Mesenchymal stem cell (in vitro differentiated cells and primary cell): ENCODE measurements at regions not wholly inside any gene's neighbourhood (a gene's known extent, or its start where the extent isn't known, plus 50 kb on each side); places are given as distances from the start of the nearest gene placed in this dataset.

Experiments used
- DNase-seq: peaks from one replicate; pipeline ENCODE4 v3.0.0-alpha.2; 2013
- H2AFZ ChIP-seq: one replicate; pipeline ENCODE4 v1.6.1; 2013; ENCODE audit warnings: low read depth, mild to moderate bottlenecking, control low read depth, inconsistent platforms, low read length, moderate library complexity
- H2AK5ac ChIP-seq: 2 replicates; pipeline ENCODE4 v1.6.1; 2013; ENCODE audit warnings: low read length, moderate library complexity, mild to moderate bottlenecking, inconsistent platforms; ENCODE audit not compliant: severe bottlenecking
- H2BK120ac ChIP-seq: one replicate; pipeline ENCODE4 v1.6.1; 2013; ENCODE audit warnings: low read depth, mild to moderate bottlenecking, inconsistent platforms, low read length, moderate library complexity
- H2BK12ac ChIP-seq, 2 experiments: one replicate each; pipeline ENCODE4 v1.6.1; 2013; ENCODE audit warnings: inconsistent platforms in 2 of 2, low read length in 2 of 2, mild to moderate bottlenecking in 2 of 2, moderate library complexity in 2 of 2, control low read depth in 1 of 2
- H2BK15ac ChIP-seq: one replicate; pipeline ENCODE4 v1.6.1; 2013; ENCODE audit warnings: mild to moderate bottlenecking, low read depth, inconsistent platforms; ENCODE audit not compliant: poor library complexity, severe bottlenecking
- H2BK5ac ChIP-seq: 2 replicates; pipeline ENCODE4 v1.6.1; 2013; ENCODE audit warnings: low read depth, mild to moderate bottlenecking, low read length, control low read depth, inconsistent platforms; ENCODE audit not compliant: poor library complexity, severe bottlenecking
- H3K14ac ChIP-seq, 2 experiments: one replicate each; pipeline ENCODE4 v1.6.1; 2013; ENCODE audit warnings: inconsistent platforms in 2 of 2, low read length in 2 of 2, control low read depth in 1 of 2, mild to moderate bottlenecking in 1 of 2, moderate library complexity in 1 of 2
- H3K18ac ChIP-seq, 2 experiments: one replicate each; pipeline ENCODE4 v1.6.1; 2013; ENCODE audit warnings: inconsistent platforms in 2 of 2, low read length in 2 of 2, control low read depth in 1 of 2, low read depth in 1 of 2, mild to moderate bottlenecking in 1 of 2
- H3K23ac ChIP-seq, 2 experiments: one replicate each; pipeline ENCODE4 v1.6.1; 2013; ENCODE audit warnings: inconsistent platforms in 2 of 2, low read length in 2 of 2, mild to moderate bottlenecking in 2 of 2, moderate library complexity in 2 of 2, control low read depth in 1 of 2
- H3K27ac ChIP-seq: 2 replicates; pipeline ENCODE4 v1.5.1; 2013; ENCODE audit warnings: mild to moderate bottlenecking, moderate library complexity, low read length, control low read depth, inconsistent platforms; ENCODE audit not compliant: poor library complexity, severe bottlenecking
- H3K27me3 ChIP-seq, 2 experiments: 2 replicates each; pipeline versions ENCODE4 v1.6.1 to v1.7.0; 2013; ENCODE audit warnings: low read length in 2 of 2, mild to moderate bottlenecking in 2 of 2, moderate library complexity in 2 of 2, control low read depth in 1 of 2, inconsistent platforms in 1 of 2; ENCODE audit not compliant: control insufficient read depth in 1 of 2, insufficient read depth in 1 of 2
- H3K36me3 ChIP-seq, 2 experiments: 2 replicates each; pipeline versions ENCODE4 v1.6.1 to v1.7.0; 2013; ENCODE audit warnings: low read length in 2 of 2, control low read depth in 1 of 2, inconsistent platforms in 1 of 2, low read depth in 1 of 2, mild to moderate bottlenecking in 1 of 2; ENCODE audit not compliant: insufficient read depth in 2 of 2, control insufficient read depth in 1 of 2
- H3K4ac ChIP-seq, 2 experiments: one replicate each; pipeline ENCODE4 v1.6.1; 2013; ENCODE audit warnings: inconsistent platforms in 2 of 2, low read length in 2 of 2, mild to moderate bottlenecking in 2 of 2, moderate library complexity in 2 of 2, control low read depth in 1 of 2, low read depth in 1 of 2
- H3K4me1 ChIP-seq: 2 replicates; pipeline ENCODE4 v1.6.1; 2013; ENCODE audit warnings: low read depth, low read length, control low read depth; ENCODE audit not compliant: control insufficient read depth, insufficient read depth
- H3K4me2 ChIP-seq: 2 replicates; pipeline ENCODE4 v1.6.1; 2013; ENCODE audit warnings: low read length, mild to moderate bottlenecking, inconsistent platforms; ENCODE audit not compliant: poor library complexity, severe bottlenecking
- H3K4me3 ChIP-seq, 2 experiments: 2 replicates each; pipeline versions ENCODE4 v1.5.1 to v1.7.0; 2013; ENCODE audit warnings: low read length in 2 of 2, mild to moderate bottlenecking in 2 of 2, control low read depth in 1 of 2, low read depth in 1 of 2; ENCODE audit not compliant: insufficient read depth in 1 of 2
- H3K79me1 ChIP-seq: replicated peaks from 2 replicates; pipeline ENCODE4 v1.6.1; 2013; ENCODE audit warnings: mild to moderate bottlenecking, control low read depth, low read length, inconsistent platforms; ENCODE audit not compliant: poor library complexity, severe bottlenecking
- H3K9ac ChIP-seq: 2 replicates; pipeline ENCODE4 v1.7.0; 2013; ENCODE audit warnings: mild to moderate bottlenecking, low read length, moderate library complexity
- H3K9me3 ChIP-seq: 2 replicates; pipeline ENCODE4 v1.7.0; 2013; ENCODE audit warnings: mild to moderate bottlenecking, low read length; ENCODE audit not compliant: control insufficient read depth
- H4K8ac ChIP-seq: one replicate; pipeline ENCODE4 v1.6.1; 2013; ENCODE audit warnings: inconsistent platforms, mild to moderate bottlenecking, low read length, moderate library complexity
- H4K91ac ChIP-seq: one replicate; pipeline ENCODE4 v1.6.1; 2013; ENCODE audit warnings: mild to moderate bottlenecking, low read length, inconsistent platforms
- WGBS: methylation state at CpG from one replicate; pipeline ENCODE4 v1.1.7; 2013; ENCODE audit warnings: mixed read lengths; 5-methylcytosine and 5-hydroxymethylcytosine counted together

GRCh38 chr2:14219306-14219705 is 413.2 kb upstream of the LRATD1 start:
- no peak overlapping the region for H2BK15ac ChIP-seq
- H2AFZ ChIP-seq = no peak overlapping the region
- no peak overlapping the region for H3K4ac ChIP-seq
- no peaks in the 10 kb centered on the region for H3K27me3 ChIP-seq
- no peak overlapping the region for H2BK12ac ChIP-seq
- no peak overlapping the region for H4K8ac ChIP-seq
- H3K9ac ChIP-seq = no peak overlapping the region
- DNase-seq = no peak
- H3K4me1 ChIP-seq = no peaks in the 10 kb centered on the region
- H4K91ac ChIP-seq = no peak overlapping the region
- no peak overlapping the region for H3K23ac ChIP-seq
- H2AK5ac ChIP-seq = no peak overlapping the region
- no peak overlapping the region for H3K18ac ChIP-seq
- no peak overlapping the region for H3K14ac ChIP-seq
- no peak overlapping the region for H3K4me2 ChIP-seq
- no peak overlapping the region for H2BK5ac ChIP-seq
- no peaks in the 10 kb centered on the region for H3K79me1 ChIP-seq
- no peak overlapping the region for H3K27ac ChIP-seq
- H3K36me3 ChIP-seq = no peaks in the 10 kb centered on the region
- H3K4me3 ChIP-seq = no peak overlapping the region
- H3K9me3 ChIP-seq = peaks cover 3% of the 10 kb centered on the region
- H2BK120ac ChIP-seq = no peak overlapping the region
- 84% methylated on average over 3 of the region's 3 CpGs for WGBS

GRCh38 chr2:14220101-14220500 is 412.4 kb upstream of the LRATD1 start:
- Histone ChIP-seq H3K4me2 (no peak overlapping the region), H2BK5ac (no peak overlapping the region), H3K14ac (no peak overlapping the region), H3K27me3 (no peaks in the 10 kb centered on the region), H3K79me1 (no peaks in the 10 kb centered on the region), H3K4me1 (no peaks in the 10 kb centered on the region), H2BK12ac (no peak overlapping the region), H3K4ac (no peak overlapping the region), H3K23ac (no peak overlapping the region), H2BK15ac (no peak overlapping the region), H3K9ac (no peak overlapping the region), H3K27ac (no peak overlapping the region), H3K4me3 (no peak overlapping the region), H4K8ac (no peak overlapping the region), H2AFZ (no peak overlapping the region), H4K91ac (no peak overlapping the region), H2BK120ac (no peak overlapping the region), H3K9me3 (no peaks in the 10 kb centered on the region), H3K18ac (no peak overlapping the region), H3K36me3 (no peaks in the 10 kb centered on the region), H2AK5ac (no peak overlapping the region)
- peak; percentile 9 for DNase-seq
- 41% methylated on average over 1 of the region's 1 CpG for WGBS

GRCh38 chr2:14221466-14221865 is 411.1 kb upstream of the LRATD1 start:
- Histone ChIP-seq H3K79me1 (no peaks in the 10 kb centered on the region), H3K27ac (no peak overlapping the region), H2BK12ac (no peak overlapping the region), H3K36me3 (no peaks in the 10 kb centered on the region), H3K23ac (no peak overlapping the region), H2BK15ac (no peak overlapping the region), H3K9ac (no peak overlapping the region), H4K8ac (no peak overlapping the region), H4K91ac (no peak overlapping the region), H3K14ac (no peak overlapping the region), H2AFZ (no peak overlapping the region), H3K18ac (no peak overlapping the region), H2AK5ac (no peak overlapping the region), H3K4me3 (no peak overlapping the region), H2BK120ac (no peak overlapping the region), H3K4ac (no peak overlapping the region), H3K27me3 (no peaks in the 10 kb centered on the region), H3K4me1 (no peaks in the 10 kb centered on the region), H2BK5ac (no peak overlapping the region), H3K9me3 (no peaks in the 10 kb centered on the region), H3K4me2 (no peak overlapping the region)
- peak; percentile 4 for DNase-seq
- WGBS = 85% methylated on average over 3 of the region's 4 CpGs

GRCh38 chr2:14223576-14223975 is 408.9 kb upstream of the LRATD1 start:
- no peaks in the 10 kb centered on the region for H3K36me3 ChIP-seq
- no peak overlapping the region for H3K9ac ChIP-seq
- no peaks in the 10 kb centered on the region for H3K27me3 ChIP-seq
- no peak overlapping the region for H2BK12ac ChIP-seq
- H3K9me3 ChIP-seq = no peaks in the 10 kb centered on the region
- no peak overlapping the region for H3K4ac ChIP-seq
- H2BK120ac ChIP-seq = no peak overlapping the region
- no peak overlapping the region for H2AK5ac ChIP-seq
- no peaks in the 10 kb centered on the region for H3K4me1 ChIP-seq
- no CpG with 5 or more reads among the region's 1 CpG for WGBS
- DNase-seq = no peak
- no peak overlapping the region for H3K27ac ChIP-seq
- no peak overlapping the region for H4K91ac ChIP-seq
- no peak overlapping the region for H3K4me2 ChIP-seq
- no peak overlapping the region for H3K4me3 ChIP-seq
- no peak overlapping the region for H2AFZ ChIP-seq
- H3K23ac ChIP-seq = no peak overlapping the region
- no peak overlapping the region for H2BK5ac ChIP-seq
- no peak overlapping the region for H3K18ac ChIP-seq
- no peak overlapping the region for H2BK15ac ChIP-seq
- H3K79me1 ChIP-seq = no peaks in the 10 kb centered on the region
- H4K8ac ChIP-seq = no peak overlapping the region
- no peak overlapping the region for H3K14ac ChIP-seq
